ENCODE measurements at regions not wholly inside any gene's neighbourhood (a gene's known extent, or its start where the extent isn't known, plus 50 kb on each side); places are given as distances from the start of the nearest gene placed in this dataset.

DNA sequence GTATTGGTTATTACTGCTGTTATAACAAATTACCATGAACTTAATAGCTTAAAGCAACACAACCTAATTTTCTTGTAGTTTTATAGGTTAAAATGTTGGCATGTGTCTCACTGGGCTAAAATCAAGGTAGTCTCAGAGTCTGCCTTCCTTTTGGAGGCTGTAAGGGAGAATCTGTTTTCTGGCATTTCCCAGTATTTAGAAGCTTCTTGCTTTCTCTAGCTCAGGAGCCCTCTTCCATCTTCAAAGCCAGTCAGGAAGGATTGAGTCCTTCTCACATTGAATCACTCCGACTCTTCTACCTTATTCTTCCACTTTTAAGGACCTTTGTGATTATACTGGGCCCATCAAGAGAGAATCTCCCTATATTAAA, 156.2 kb downstream of the MBL2 start:
- intact Hi-C loops (cut with micrococcal nuclease): no loop called here
- Histone ChIP-seq H3K79me2 (ENCODE audit: control insufficient read depth, insufficient read depth, low read length) (no peaks in the 10 kb centered on the region), H3K36me3 (ENCODE audit: control insufficient read depth in 2 of 2, extremely low read depth in 1 of 2, insufficient read depth in 2 of 2, low read length in 2 of 2) (no peaks in the 10 kb centered on the region), H3K4me3 (replicated peaks in 1 of 3; ENCODE audit: insufficient read depth in 1 of 3, low read depth in 1 of 3, low read length in 3 of 3) (no peak overlapping the region), H3K9ac (replicated peaks; ENCODE audit: extremely low read depth, insufficient read depth, low read length) (no peak overlapping the region), H2AFZ (ENCODE audit: low read depth, low read length) (no peak overlapping the region), H3K27me3 (ENCODE audit: control insufficient read depth in 2 of 2, insufficient read depth in 2 of 2, low read length in 2 of 2) (no peaks in the 10 kb centered on the region), H3K4me2 (ENCODE audit: insufficient read depth, low read length) (no peak overlapping the region), H3K4me1 (ENCODE audit: control insufficient read depth, extremely low read depth, insufficient read depth, low read length) (no peaks in the 10 kb centered on the region), H3K9me3 (replicated peaks; ENCODE audit: control insufficient read depth, insufficient read depth, low read length) (no peaks in the 10 kb centered on the region), H3K27ac (ENCODE audit: insufficient read depth, low read depth, low read length) (no peak overlapping the region), H4K20me1 (replicated peaks; ENCODE audit: control insufficient read depth, extremely low read depth, insufficient read depth, low read length) (no peaks in the 10 kb centered on the region), H3K9me1 (replicated peaks; ENCODE audit: control insufficient read depth, extremely low read depth, insufficient read depth, low read length) (no peaks in the 10 kb centered on the region)
- ChIA-PET CTCF (no interaction called here), POLR2A (no interaction called here)
- TF ChIP-seq POLR2A (IDR thresholded peaks at IDR 0.05; ENCODE audit: low read depth, low read length): no peak
- TF ChIP-seq, protein P1, sequence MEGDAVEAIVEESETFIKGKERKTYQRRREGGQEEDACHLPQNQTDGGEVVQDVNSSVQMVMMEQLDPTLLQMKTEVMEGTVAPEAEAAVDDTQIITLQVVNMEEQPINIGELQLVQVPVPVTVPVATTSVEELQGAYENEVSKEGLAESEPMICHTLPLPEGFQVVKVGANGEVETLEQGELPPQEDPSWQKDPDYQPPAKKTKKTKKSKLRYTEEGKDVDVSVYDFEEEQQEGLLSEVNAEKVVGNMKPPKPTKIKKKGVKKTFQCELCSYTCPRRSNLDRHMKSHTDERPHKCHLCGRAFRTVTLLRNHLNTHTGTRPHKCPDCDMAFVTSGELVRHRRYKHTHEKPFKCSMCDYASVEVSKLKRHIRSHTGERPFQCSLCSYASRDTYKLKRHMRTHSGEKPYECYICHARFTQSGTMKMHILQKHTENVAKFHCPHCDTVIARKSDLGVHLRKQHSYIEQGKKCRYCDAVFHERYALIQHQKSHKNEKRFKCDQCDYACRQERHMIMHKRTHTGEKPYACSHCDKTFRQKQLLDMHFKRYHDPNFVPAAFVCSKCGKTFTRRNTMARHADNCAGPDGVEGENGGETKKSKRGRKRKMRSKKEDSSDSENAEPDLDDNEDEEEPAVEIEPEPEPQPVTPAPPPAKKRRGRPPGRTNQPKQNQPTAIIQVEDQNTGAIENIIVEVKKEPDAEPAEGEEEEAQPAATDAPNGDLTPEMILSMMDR (IDR thresholded peaks at IDR 0.05; ENCODE audit: extremely low read depth in 1 of 2, insufficient read depth in 1 of 2, low read depth in 1 of 2, low read length in 2 of 2): no peak
- TF ChIP-seq GATA2 (IDR thresholded peaks at IDR 0.05; ENCODE audit: insufficient read depth, insufficient read length, low read depth, low read length): no peak
- no peak for FAIRE-seq
- dilution Hi-C loops (cut with MboI; ENCODE audit: extremely low pct_ligation_motif_present, low sequenced_read_pairs): no loop called here
- DNase-seq (ENCODE audit: low read depth, low spot score): no peak
- no TSS peak for BruUV-seq (replicated peaks)

DNA sequence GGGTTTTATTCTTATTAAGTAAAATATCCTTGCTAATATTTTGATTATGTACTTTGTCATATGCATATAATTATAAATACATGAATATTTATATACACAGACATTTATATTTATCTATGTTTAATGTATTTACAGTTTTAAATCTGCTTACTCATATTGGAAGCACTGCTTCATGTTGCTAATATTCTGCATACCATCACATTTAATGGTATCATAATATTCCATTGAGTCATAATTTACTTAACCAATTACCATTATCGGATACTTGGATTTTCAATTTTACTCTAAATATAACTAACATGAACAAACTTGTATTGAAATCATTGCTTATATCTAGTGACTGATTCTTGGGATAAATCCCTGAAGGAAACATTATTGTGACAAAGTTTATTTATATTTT, 155.2 kb downstream of the MBL2 start:
- POLR2A ChIA-PET: no interaction called here
- Histone ChIP-seq H3K4me2 (ENCODE audit: insufficient read depth, low read length) (no peak overlapping the region), H3K36me3 (ENCODE audit: control insufficient read depth in 2 of 2, extremely low read depth in 1 of 2, insufficient read depth in 2 of 2, low read length in 2 of 2) (no peaks in the 10 kb centered on the region), H3K9ac (replicated peaks; ENCODE audit: extremely low read depth, insufficient read depth, low read length) (no peak overlapping the region), H3K27me3 (ENCODE audit: control insufficient read depth in 2 of 2, insufficient read depth in 2 of 2, low read length in 2 of 2) (no peaks in the 10 kb centered on the region), H3K27ac (ENCODE audit: insufficient read depth, low read depth, low read length) (no peak overlapping the region), H4K20me1 (replicated peaks; ENCODE audit: control insufficient read depth, extremely low read depth, insufficient read depth, low read length) (no peaks in the 10 kb centered on the region), H3K9me3 (replicated peaks; ENCODE audit: control insufficient read depth, insufficient read depth, low read length) (no peaks in the 10 kb centered on the region), H3K4me3 (replicated peaks in 1 of 3; ENCODE audit: insufficient read depth in 1 of 3, low read depth in 1 of 3, low read length in 3 of 3) (no peak overlapping the region), H3K79me2 (ENCODE audit: control insufficient read depth, insufficient read depth, low read length) (no peaks in the 10 kb centered on the region), H3K9me1 (replicated peaks; ENCODE audit: control insufficient read depth, extremely low read depth, insufficient read depth, low read length) (no peaks in the 10 kb centered on the region), H2AFZ (ENCODE audit: low read depth, low read length) (no peak overlapping the region), H3K4me1 (ENCODE audit: control insufficient read depth, extremely low read depth, insufficient read depth, low read length) (no peaks in the 10 kb centered on the region)
- intact Hi-C loops (cut with micrococcal nuclease): no loop called here
- CTCF ChIA-PET: no interaction called here
- FAIRE-seq (no peak), DNase-seq (ENCODE audit: low read depth, low spot score) (no peak)
- dilution Hi-C loops (cut with MboI; ENCODE audit: extremely low pct_ligation_motif_present, low sequenced_read_pairs): no loop called here
- TF ChIP-seq POLR2AphosphoS5 (IDR thresholded peaks at IDR 0.05; ENCODE audit: insufficient read depth, low read depth, low read length): no peak
- BruUV-seq (replicated peaks): no TSS peak
